Retinal pigment epithelial cell (primary cell): ENCODE measurements at regions not wholly inside any gene's neighbourhood (a gene's known extent, or its start where the extent isn't known, plus 50 kb on each side); places are given as distances from the start of the nearest gene placed in this dataset.
"Not testable (repeated sequence)": the region's sequence is repeated elsewhere in the genome, so short reads cannot be mapped to it uniquely, and the experiment has no call there.

Experiments
- DNase-seq: peaks from one replicate; pipeline ENCODE4 v3.0.0-alpha.2; 2010; ENCODE audit warnings: low read depth
- H3K4me3 ChIP-seq: 2 replicates; pipeline ENCODE4 v1.5.1; 2011; ENCODE audit warnings: mild to moderate bottlenecking, low read length, control low read depth, moderate library complexity
- TF ChIP-seq, protein P1 (sequence below): conservative IDR thresholded peaks from 2 replicates; pipeline ENCODE4 v1.5.1; 2011; ENCODE audit warnings: low read depth, low read length, control low read depth, inconsistent platforms

DNA sequence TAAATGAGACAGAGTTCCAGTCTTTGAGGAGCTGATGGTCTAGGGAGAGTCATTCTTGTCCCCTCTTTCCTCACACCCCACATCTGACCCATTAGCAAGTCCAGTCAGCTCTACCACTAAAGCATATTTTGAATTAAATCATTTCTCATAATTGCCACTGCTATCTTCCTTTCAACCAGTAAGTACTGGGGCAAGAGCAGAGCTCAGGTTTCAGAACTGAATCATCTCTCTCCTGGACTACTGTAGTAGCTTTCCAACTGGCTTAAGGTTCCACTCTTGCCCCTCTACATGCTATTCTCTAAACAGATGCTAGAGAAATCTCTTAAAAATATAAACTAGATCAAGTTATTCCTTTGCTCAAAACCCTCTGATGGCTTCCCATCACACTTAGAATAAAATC is 218.3 kb downstream of the TTC6 start:
- no peak for DNase-seq
- H3K4me3 ChIP-seq = no peak overlapping the region
- TF ChIP-seq, protein P1, sequence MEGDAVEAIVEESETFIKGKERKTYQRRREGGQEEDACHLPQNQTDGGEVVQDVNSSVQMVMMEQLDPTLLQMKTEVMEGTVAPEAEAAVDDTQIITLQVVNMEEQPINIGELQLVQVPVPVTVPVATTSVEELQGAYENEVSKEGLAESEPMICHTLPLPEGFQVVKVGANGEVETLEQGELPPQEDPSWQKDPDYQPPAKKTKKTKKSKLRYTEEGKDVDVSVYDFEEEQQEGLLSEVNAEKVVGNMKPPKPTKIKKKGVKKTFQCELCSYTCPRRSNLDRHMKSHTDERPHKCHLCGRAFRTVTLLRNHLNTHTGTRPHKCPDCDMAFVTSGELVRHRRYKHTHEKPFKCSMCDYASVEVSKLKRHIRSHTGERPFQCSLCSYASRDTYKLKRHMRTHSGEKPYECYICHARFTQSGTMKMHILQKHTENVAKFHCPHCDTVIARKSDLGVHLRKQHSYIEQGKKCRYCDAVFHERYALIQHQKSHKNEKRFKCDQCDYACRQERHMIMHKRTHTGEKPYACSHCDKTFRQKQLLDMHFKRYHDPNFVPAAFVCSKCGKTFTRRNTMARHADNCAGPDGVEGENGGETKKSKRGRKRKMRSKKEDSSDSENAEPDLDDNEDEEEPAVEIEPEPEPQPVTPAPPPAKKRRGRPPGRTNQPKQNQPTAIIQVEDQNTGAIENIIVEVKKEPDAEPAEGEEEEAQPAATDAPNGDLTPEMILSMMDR = no peak

DNA sequence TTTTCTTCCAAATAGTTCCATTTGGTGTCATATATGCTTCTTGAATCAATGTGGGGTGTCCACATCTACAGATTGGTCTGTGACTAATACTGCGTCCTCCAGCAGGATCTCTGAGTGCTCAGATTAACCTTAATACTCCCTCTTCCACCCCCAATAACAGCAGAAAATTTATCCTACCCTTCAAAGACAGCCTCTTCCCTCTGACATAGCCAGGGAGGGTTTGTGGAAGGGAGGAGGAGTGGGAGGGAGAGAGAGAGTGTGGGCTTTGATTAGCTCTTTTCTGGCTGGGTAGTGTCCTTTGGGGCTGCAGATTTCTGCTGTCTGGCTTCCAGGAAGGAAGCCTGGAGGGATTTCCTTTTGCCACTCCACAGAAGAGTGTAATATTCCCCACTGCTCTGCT is 220.7 kb downstream of the TTC6 start:
- no peak overlapping the region for H3K4me3 ChIP-seq
- TF ChIP-seq, protein P1 = no peak
- DNase-seq = no peak

DNA sequence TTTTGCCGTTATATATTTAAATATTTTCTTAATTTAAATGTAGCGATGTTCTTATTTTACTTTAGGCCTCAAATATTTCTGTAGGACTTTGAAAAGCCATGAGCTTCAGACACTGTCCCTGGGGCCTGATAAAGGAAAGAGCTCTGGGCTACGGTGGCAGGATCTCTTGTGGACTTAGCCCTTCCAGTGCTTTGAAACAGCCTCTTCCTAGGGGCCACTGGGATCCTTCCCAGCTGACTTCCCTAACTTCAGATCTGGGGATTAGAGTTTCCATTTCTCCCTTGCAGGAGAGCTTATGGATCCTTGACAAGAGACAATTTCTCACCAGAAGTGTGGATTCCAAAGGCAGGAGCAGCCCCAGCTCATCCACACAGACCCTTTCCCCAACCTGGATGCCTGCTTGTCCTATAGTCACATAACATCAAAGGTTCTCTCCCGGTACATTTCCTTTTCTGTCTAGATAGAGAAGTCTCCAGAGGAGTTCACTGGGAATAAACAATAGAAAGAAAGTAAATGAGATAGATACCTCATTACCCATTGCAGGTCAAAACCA is 221.4 kb downstream of the TTC6 start:
- H3K4me3 ChIP-seq = no peak overlapping the region
- no peak for DNase-seq
- TF ChIP-seq, protein P1 = no peak

DNA sequence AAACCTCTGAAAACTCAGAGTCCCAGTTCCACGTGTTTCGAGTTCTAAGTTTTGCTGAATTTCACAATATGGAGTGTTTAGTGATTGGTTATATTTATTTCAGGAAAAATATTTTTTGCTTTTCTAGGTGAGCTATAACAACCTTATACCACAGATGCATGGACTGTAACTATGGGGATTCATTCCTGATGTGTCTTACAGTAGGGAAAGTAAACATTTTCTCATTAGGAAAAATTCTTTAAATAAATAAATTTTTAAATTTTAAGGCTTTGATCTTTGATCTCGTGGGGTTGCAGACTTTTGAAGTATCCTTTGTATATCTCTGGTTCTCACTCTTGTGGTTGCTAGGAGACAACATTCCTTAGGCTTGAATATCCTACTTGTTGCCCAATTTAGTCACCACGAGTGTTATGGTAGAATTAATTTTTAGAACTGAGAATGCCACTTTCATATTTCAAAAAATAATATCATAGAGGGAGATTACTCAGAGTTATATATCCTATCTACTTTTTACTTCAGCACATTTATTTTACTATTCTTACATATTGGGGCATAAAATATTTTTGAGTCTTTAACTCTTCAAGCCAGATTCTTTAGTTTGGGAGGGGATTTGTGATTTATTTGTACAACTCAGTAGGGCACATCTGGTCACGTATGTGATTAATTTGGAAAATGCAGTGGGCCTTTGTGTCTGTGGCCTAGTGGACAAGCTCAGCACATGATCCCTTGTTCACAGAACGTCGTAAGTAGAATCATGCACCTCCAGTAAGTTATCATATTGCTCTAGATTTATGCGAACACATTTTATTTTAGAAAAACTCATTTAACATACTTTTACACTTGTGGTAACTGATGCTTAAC is 224.0 kb downstream of the TTC6 start:
- TF ChIP-seq, protein P1 = no peak
- peak; percentile 54 for DNase-seq
- H3K4me3 ChIP-seq = no peak overlapping the region

DNA sequence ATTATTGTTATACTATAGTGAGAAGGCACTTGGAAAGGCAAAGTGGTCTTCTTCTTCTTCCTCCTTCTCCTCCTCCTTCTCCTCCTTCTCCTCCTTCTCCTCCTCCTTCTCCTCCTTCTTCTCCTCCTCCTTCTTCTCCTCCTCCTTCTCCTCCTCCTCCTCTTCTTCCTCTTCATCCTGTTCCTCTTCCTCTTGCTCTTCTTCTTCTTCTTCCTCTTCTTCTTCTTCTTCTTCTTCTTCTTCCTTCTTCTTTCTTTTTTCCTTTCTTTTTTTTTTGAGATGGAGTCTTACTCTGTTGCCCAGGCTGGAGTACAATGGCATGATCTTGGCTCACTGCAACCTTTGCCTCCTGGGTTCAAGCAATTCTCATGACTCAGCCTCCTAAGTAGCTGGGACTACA is 225.4 kb downstream of the TTC6 start:
- DNase-seq, H3K4me3 ChIP-seq: not testable (repeated sequence)

DNA sequence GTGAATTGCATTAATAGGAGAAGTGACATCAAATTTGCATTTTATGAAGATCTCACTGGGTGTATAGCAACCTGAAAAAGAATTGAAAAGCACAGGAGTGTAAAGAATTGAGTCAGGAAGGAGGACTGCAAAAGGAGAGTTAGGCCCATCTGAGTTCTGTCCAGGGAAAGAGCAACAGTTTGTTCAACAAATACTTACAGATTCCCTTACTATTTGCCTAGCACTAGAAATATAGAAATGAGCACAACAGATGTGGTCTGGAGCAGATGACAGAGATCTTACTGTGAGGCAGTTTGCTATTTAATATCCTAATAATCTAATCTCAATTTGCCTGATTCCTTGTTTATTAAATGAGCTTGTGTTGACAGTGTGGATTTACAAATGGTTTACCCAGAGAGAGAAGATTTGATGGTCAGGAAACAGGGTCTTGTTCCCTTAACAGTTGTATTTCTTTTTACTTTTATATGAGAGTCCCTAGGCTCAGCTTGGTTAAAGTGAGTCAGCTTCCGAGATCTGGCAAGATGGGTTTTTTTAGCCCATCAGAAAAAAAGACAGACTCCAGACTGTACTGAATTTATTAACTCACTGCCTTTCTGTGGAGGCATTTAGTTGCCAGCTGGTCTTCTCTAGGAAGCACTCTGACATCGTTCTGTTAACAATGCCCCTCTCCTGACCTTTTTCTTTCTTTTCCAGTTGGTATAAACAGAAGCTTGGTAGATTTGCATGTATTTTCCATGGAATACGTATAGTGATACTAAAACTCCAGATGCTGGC is 229.7 kb downstream of the TTC6 start:
- TF ChIP-seq, protein P1 = no peak
- no peak for DNase-seq
- H3K4me3 ChIP-seq = no peak overlapping the region

DNA sequence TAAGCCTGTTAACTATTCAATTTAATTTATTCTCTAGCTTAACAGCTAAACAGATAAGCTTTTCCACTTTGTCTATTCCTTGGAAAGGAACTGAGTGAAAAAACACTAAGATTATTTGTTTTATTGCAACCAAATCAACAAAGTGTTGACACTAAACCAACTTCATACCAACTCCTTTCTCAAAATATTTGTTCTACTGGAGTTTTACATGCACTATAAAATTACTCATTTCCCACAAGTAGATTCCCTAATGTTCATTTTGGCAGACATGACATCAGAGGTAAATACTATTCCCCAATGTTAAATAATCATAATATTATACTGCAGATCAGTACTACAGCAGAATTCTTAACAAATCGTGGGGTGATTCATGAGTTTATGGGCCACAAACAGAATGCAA is 231.4 kb downstream of the TTC6 start:
- TF ChIP-seq, protein P1 = no peak
- DNase-seq = no peak
- H3K4me3 ChIP-seq = no peak overlapping the region
